ENCODE measurements at regions not wholly inside any gene's neighbourhood (a gene's known extent, or its start where the extent isn't known, plus 50 kb on each side); places are given as distances from the start of the nearest gene placed in this dataset.

GRCh38 chr18:51426996-51427395, 229.5 kb upstream of the MEX3C start:
- Mint-ChIP-seq H3K36me3 (ENCODE audit: low read depth) (no peaks in the 10 kb centered on the region), H3K4me3 (no peak overlapping the region), H3K27me3 (peaks cover under 1% of the 10 kb centered on the region), H3K27ac (no peak overlapping the region), H3K4me1 (peaks cover 4% of the 10 kb centered on the region), H3K9me3 (no peaks in the 10 kb centered on the region)
- ChIA-PET POLR2A (no interaction called here), CTCF (interaction anchor here (1.6 kb wide), 1 partner anchor 10 kb away, joined by 4 read pairs; no protein-coding TSS in a partner anchor)
- no peak for DNase-seq

- H3K4me1 Mint-ChIP-seq: peaks cover 4% of the 10 kb centered on the region
- ChIA-PET POLR2A (no interaction called here), CTCF (no interaction called here)
- DNase-seq: no peak
- H3K9me3 Mint-ChIP-seq: peaks cover 2% of the 10 kb centered on the region
- no peaks in the 10 kb centered on the region for H3K36me3 Mint-ChIP-seq (ENCODE audit: low read depth)
- H3K27ac Mint-ChIP-seq: no peak overlapping the region
- H3K27me3 Mint-ChIP-seq: peaks cover 5% of the 10 kb centered on the region
- H3K4me3 Mint-ChIP-seq: no peak overlapping the region
Measured at GRCh38 chr18:51429644-51430043, 232.2 kb upstream of the MEX3C start.

- DNase-seq: no peak
- ChIA-PET POLR2A (no interaction called here), CTCF (no interaction called here)
- Mint-ChIP-seq H3K4me3 (no peak overlapping the region), H3K27ac (no peak overlapping the region), H3K9me3 (peaks cover 2% of the 10 kb centered on the region), H3K27me3 (peaks cover 5% of the 10 kb centered on the region), H3K4me1 (peaks cover 4% of the 10 kb centered on the region), H3K36me3 (ENCODE audit: low read depth) (no peaks in the 10 kb centered on the region)
Measured at GRCh38 chr18:51430538-51430937, 233.1 kb upstream of the MEX3C start.

- H3K27ac Mint-ChIP-seq: no peak overlapping the region
- H3K4me1 Mint-ChIP-seq: peaks cover 18% of the 10 kb centered on the region
- no peak overlapping the region for H3K4me3 Mint-ChIP-seq
- ChIA-PET POLR2A (no interaction called here), CTCF (no interaction called here)
- no peaks in the 10 kb centered on the region for H3K36me3 Mint-ChIP-seq (ENCODE audit: low read depth)
- DNase-seq: no peak
- H3K27me3 Mint-ChIP-seq: peaks cover 19% of the 10 kb centered on the region
- peaks cover 2% of the 10 kb centered on the region for H3K9me3 Mint-ChIP-seq
Measured at GRCh38 chr18:51433296-51433695, 235.8 kb upstream of the MEX3C start.

GRCh38 chr18:51433881-51434280, 236.4 kb upstream of the MEX3C start:
- no peak overlapping the region for H3K4me3 Mint-ChIP-seq
- no peaks in the 10 kb centered on the region for H3K36me3 Mint-ChIP-seq (ENCODE audit: low read depth)
- ChIA-PET POLR2A (no interaction called here), CTCF (no interaction called here)
- peaks cover 22% of the 10 kb centered on the region for H3K27me3 Mint-ChIP-seq
- peaks cover 2% of the 10 kb centered on the region for H3K9me3 Mint-ChIP-seq
- no peak overlapping the region for H3K27ac Mint-ChIP-seq
- DNase-seq: no peak
- peaks cover 24% of the 10 kb centered on the region for H3K4me1 Mint-ChIP-seq

GRCh38 chr18:51437280-51438271, 240.1 kb upstream of the MEX3C start:
- Mint-ChIP-seq H3K36me3 (ENCODE audit: low read depth) (no peaks in the 10 kb centered on the region), H3K4me1 (peaks cover 23% of the 10 kb centered on the region), H3K4me3 (no peak overlapping the region), H3K9me3 (peaks cover 2% of the 10 kb centered on the region), H3K27ac (no peak overlapping the region), H3K27me3 (peaks cover 22% of the 10 kb centered on the region)
- DNase-seq: no peak
- POLR2A ChIA-PET: no interaction called here
- CTCF ChIA-PET: interaction anchor here (1.9 kb wide), 1 partner anchor 11 kb away, joined by 4 read pairs; no protein-coding TSS in a partner anchor

GRCh38 chr18:51438797-51439350, 241.4 kb upstream of the MEX3C start:
- Mint-ChIP-seq H3K27me3 (peaks cover 28% of the 10 kb centered on the region), H3K4me1 (peaks cover 23% of the 10 kb centered on the region), H3K4me3 (no peak overlapping the region), H3K36me3 (ENCODE audit: low read depth) (no peaks in the 10 kb centered on the region), H3K9me3 (no peaks in the 10 kb centered on the region), H3K27ac (no peak overlapping the region)
- no peak for DNase-seq
- ChIA-PET POLR2A (no interaction called here), CTCF (no interaction called here)

GRCh38 chr18:51442012-51442411, 244.5 kb upstream of the MEX3C start:
- CTCF ChIA-PET: no interaction called here
- POLR2A ChIA-PET: no interaction called here
- Mint-ChIP-seq H3K27ac (no peak overlapping the region), H3K4me1 (peaks cover 19% of the 10 kb centered on the region), H3K9me3 (no peaks in the 10 kb centered on the region), H3K4me3 (no peak overlapping the region), H3K27me3 (peaks cover 24% of the 10 kb centered on the region), H3K36me3 (ENCODE audit: low read depth) (no peaks in the 10 kb centered on the region)
- DNase-seq: no peak

GRCh38 chr18:51446571-51447210, 249.2 kb upstream of the MEX3C start:
- no peak for DNase-seq
- peaks cover 16% of the 10 kb centered on the region for H3K27me3 Mint-ChIP-seq
- no peak overlapping the region for H3K4me3 Mint-ChIP-seq
- H3K36me3 Mint-ChIP-seq (ENCODE audit: low read depth): no peaks in the 10 kb centered on the region
- POLR2A ChIA-PET: interaction anchor here (0.6 kb wide), 1 partner anchor 8 kb away, joined by 3 read pairs; no protein-coding TSS in a partner anchor
- no peak overlapping the region for H3K27ac Mint-ChIP-seq
- no peaks in the 10 kb centered on the region for H3K4me1 Mint-ChIP-seq
- no peaks in the 10 kb centered on the region for H3K9me3 Mint-ChIP-seq
- CTCF ChIA-PET: no interaction called here

- Mint-ChIP-seq H3K4me1 (no peaks in the 10 kb centered on the region), H3K4me3 (no peak overlapping the region), H3K9me3 (no peaks in the 10 kb centered on the region), H3K27ac (no peak overlapping the region), H3K27me3 (peaks cover 13% of the 10 kb centered on the region), H3K36me3 (ENCODE audit: low read depth) (no peaks in the 10 kb centered on the region)
- no peak for DNase-seq
- CTCF ChIA-PET: no interaction called here
- POLR2A ChIA-PET: no interaction called here
Measured at GRCh38 chr18:51447351-51448342, 250.2 kb upstream of the MEX3C start.

GRCh38 chr18:51448949-51449348, 251.5 kb upstream of the MEX3C start:
- POLR2A ChIA-PET: no interaction called here
- CTCF ChIA-PET: no interaction called here
- Mint-ChIP-seq H3K9me3 (no peaks in the 10 kb centered on the region), H3K27me3 (peaks cover 7% of the 10 kb centered on the region), H3K36me3 (ENCODE audit: low read depth) (no peaks in the 10 kb centered on the region), H3K4me1 (no peaks in the 10 kb centered on the region), H3K27ac (no peak overlapping the region), H3K4me3 (no peak overlapping the region)
- DNase-seq: no peak

GRCh38 chr18:51453594-51453993, 256.1 kb upstream of the MEX3C start:
- H3K27ac Mint-ChIP-seq: no peak overlapping the region
- H3K36me3 Mint-ChIP-seq (ENCODE audit: low read depth): no peaks in the 10 kb centered on the region
- ChIA-PET CTCF (no interaction called here), POLR2A (no interaction called here)
- H3K27me3 Mint-ChIP-seq: peaks cover 6% of the 10 kb centered on the region
- H3K4me1 Mint-ChIP-seq: no peaks in the 10 kb centered on the region
- no peaks in the 10 kb centered on the region for H3K9me3 Mint-ChIP-seq
- H3K4me3 Mint-ChIP-seq: no peak overlapping the region
- no peak for DNase-seq

Measured in activated CD4-positive, alpha-beta T cell treated with anti-CD3 and anti-CD28 coated beads, Interleukin-2, amount 10 ng/mL, durations not matched to agents 7 days and 5 days (primary cell).